ENCODE measurements at regions not wholly inside any gene's neighbourhood (a gene's known extent, or its start where the extent isn't known, plus 50 kb on each side); places are given as distances from the start of the nearest gene placed in this dataset.

DNA sequence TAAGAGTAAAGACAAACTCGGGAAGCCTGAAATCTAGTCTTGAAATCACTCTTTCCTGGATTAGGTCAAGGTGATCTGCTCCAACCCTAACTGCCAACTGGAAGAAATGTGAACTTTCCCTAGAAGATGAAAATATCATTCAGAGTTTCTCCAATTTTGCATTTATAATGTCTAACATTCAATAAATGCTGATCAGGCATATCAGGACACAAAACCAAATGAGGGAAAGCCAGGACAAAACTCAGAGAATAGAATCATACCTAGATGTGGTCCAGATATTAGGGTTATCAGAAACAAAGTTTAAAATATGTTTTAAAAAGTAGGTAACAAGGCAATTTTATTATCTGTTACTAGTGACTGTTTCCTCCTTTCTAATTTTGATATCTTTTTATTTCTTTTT is 335.5 kb upstream of the MAP3K7 start:
- Histone ChIP-seq H4K91ac (replicated peaks; ENCODE audit: insufficient read length, low read length) (no peak overlapping the region), H3K9ac (replicated peaks in 1 of 4; ENCODE audit: extremely low read depth in 1 of 4, low read depth in 3 of 4, low read length in 3 of 4) (no peak overlapping the region), H3K79me2 (ENCODE audit: control insufficient read depth in 1 of 2, insufficient read depth in 2 of 2, low read length in 2 of 2) (no peaks in the 10 kb centered on the region), H3K23ac (ENCODE audit: insufficient read length) (no peak overlapping the region), H2BK12ac (ENCODE audit: low read depth, low read length) (no peak overlapping the region), H3K4me2 (ENCODE audit: insufficient read depth in 1 of 2, low read depth in 2 of 2, low read length in 2 of 2) (no peak overlapping the region), H3K9me3 (ENCODE audit: insufficient read depth in 2 of 2, low read depth in 1 of 2, low read length in 1 of 2) (no peaks in the 10 kb centered on the region), H3K4me3 (ENCODE audit: extremely low read depth in 1 of 4, insufficient read depth in 2 of 4, low read depth in 3 of 4, low read length in 4 of 4) (no peak overlapping the region), H4K8ac (ENCODE audit: extremely low read depth, insufficient read depth, low read length) (no peak overlapping the region), H3K56ac (replicated peaks; ENCODE audit: insufficient read length, low read depth, low read length) (no peak overlapping the region), H2AFZ (ENCODE audit: low read length) (no peak overlapping the region), H3K14ac (ENCODE audit: insufficient read length) (no peak overlapping the region), H3K79me1 (ENCODE audit: low read depth, low read length) (no peaks in the 10 kb centered on the region), H2BK120ac (replicated peaks; ENCODE audit: low read depth, low read length) (no peak overlapping the region), H2BK5ac (ENCODE audit: low read depth, low read length) (no peak overlapping the region), H3K4me1 (replicated peaks in 1 of 4; ENCODE audit: control insufficient read depth in 3 of 4, insufficient read depth in 4 of 4, low read length in 3 of 4) (no peaks in the 10 kb centered on the region), H2BK15ac (ENCODE audit: low read length) (no peak overlapping the region), H3K27ac (ENCODE audit: low read depth, low read length) (no peak overlapping the region), H3K36me3 (ENCODE audit: control insufficient read depth in 2 of 4, insufficient read depth in 4 of 4, low read length in 3 of 4) (no peaks in the 10 kb centered on the region), H3K23me2 (ENCODE audit: low read depth, low read length) (no peaks in the 10 kb centered on the region), H2AK5ac (ENCODE audit: low read depth, low read length) (no peak overlapping the region), H2BK20ac (ENCODE audit: low read length) (no peak overlapping the region), H3K27me3 (replicated peaks in 1 of 4; ENCODE audit: control insufficient read depth in 3 of 4, extremely low read depth in 1 of 4, insufficient read depth in 3 of 4, low read length in 3 of 4) (no peaks in the 10 kb centered on the region), H4K20me1 (replicated peaks in 1 of 2; ENCODE audit: control insufficient read depth in 1 of 2, insufficient read depth in 2 of 2, low read length in 2 of 2) (no peaks in the 10 kb centered on the region), H4K5ac (ENCODE audit: insufficient read length, low read depth, low read length) (no peak overlapping the region), H3K18ac (ENCODE audit: extremely low read depth, low read length) (no peak overlapping the region), H3K4ac (replicated peaks; ENCODE audit: insufficient read length, low read depth, low read length) (no peak overlapping the region)
- ChIA-PET CTCF (ENCODE audit: partially characterized antibody) (no interaction called here), POLR2A (ENCODE audit: partially characterized antibody) (no interaction called here)
- WGBS, 2 experiments (ENCODE audit: extremely low coverage in 1 of 2, insufficient coverage in 1 of 2, insufficient read length in 1 of 2, insufficient replicate concordance in 2 of 2, low coverage in 1 of 2, low lambda C conversion rate in 2 of 2, missing lambda C conversion rate in 1 of 2), result 80% methylated on average over 1 of the region's 1 CpG; no CpG with 5 or more reads in 1 of the 2 experiments
- FAIRE-seq, result no peak
- TF ChIP-seq ASH2L (IDR thresholded peaks at IDR 0.05; ENCODE audit: low read length) (no peak), KDM5A (IDR thresholded peaks at IDR 0.05; ENCODE audit: low read length) (no peak), HDAC6 (IDR thresholded peaks at IDR 0.05; ENCODE audit: low read depth, low read length) (no peak), MAFK (IDR thresholded peaks at IDR 0.05; ENCODE audit: low read depth, low read length) (peak; percentile 40; the same call in 1 of the 2 replicates)
- DNase-seq (ENCODE audit: low read depth in 1 of 2, low spot score in 2 of 2), result no peak

Data from H1 (cell line).